Activated CD4-positive, alpha-beta T cell treated with anti-CD3 and anti-CD28 coated beads, Interleukin-2, amount 10 ng/mL, durations not matched to agents 24 days and 14 days (primary cell): ENCODE measurements at regions not wholly inside any gene's neighbourhood (a gene's known extent, or its start where the extent isn't known, plus 50 kb on each side); places are given as distances from the start of the nearest gene placed in this dataset.
"Not testable (repeated sequence)": the region's sequence is repeated elsewhere in the genome, so short reads cannot be mapped to it uniquely, and the experiment has no call there.

Experiments
- DNase-seq: peaks from one replicate; pipeline ENCODE4 v3.0.0; 2022
- H3K27ac Mint-ChIP-seq: one replicate; pipeline ENCODE4 v1.8.0; 2022; ENCODE audit warnings: mild to moderate bottlenecking, mixed read lengths
- H3K27me3 Mint-ChIP-seq: one replicate; pipeline ENCODE4 v1.8.0; 2022; ENCODE audit warnings: mixed read lengths
- H3K36me3 Mint-ChIP-seq: one replicate; pipeline ENCODE4 v1.8.0; 2022; ENCODE audit warnings: low read depth, mild to moderate bottlenecking, mixed read lengths
- H3K4me1 Mint-ChIP-seq: one replicate; pipeline ENCODE4 v1.8.0; 2021; ENCODE audit warnings: mixed read lengths
- H3K4me3 Mint-ChIP-seq: one replicate; pipeline ENCODE4 v1.8.0; 2022; ENCODE audit warnings: mild to moderate bottlenecking, moderate library complexity, mixed read lengths
- H3K9me3 Mint-ChIP-seq: one replicate; pipeline ENCODE4 v1.8.0; 2021; ENCODE audit warnings: mixed read lengths
- intact Hi-C: fragments of 100-400 bp; cut with micrococcal nuclease; formaldehyde crosslinking; loops from one replicate; pipeline ENCODE4 v1.15.1; 2023

GRCh38 chr10:36446881-36447280 lies 678.5 kb upstream of the ANKRD30A start:
- no peaks in the 10 kb centered on the region for H3K27me3 Mint-ChIP-seq
- no peaks in the 10 kb centered on the region for H3K9me3 Mint-ChIP-seq

DNA sequence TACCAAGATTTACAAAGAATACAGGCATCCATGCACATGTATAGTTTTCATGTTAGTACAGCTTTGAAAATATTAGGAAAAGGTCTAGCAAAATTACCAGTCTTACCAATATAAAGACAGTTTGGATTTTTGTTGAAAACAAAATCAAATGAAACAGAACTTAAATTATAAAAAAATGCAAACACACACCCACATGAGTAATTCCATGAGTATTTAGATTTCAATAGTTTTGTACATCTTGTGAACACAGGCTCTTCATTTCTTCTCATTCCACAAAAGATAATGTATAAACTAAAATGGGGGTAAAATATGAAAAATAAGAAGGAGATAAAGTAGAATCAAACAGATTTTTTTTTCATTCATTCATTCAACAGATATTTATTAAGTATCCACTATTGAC lies 682.2 kb upstream of the ANKRD30A start:
- Mint-ChIP-seq H3K4me1 (no peaks in the 10 kb centered on the region), H3K36me3 (no peaks in the 10 kb centered on the region), H3K27ac (no peak overlapping the region), H3K9me3 (peaks cover 12% of the 10 kb centered on the region), H3K27me3 (no peaks in the 10 kb centered on the region), H3K4me3 (no peak overlapping the region)
- intact Hi-C loops, result no loop called here
- DNase-seq, result no peak

More at GRCh38 chr10:36446881-36447280, 678.5 kb upstream of the ANKRD30A start:
- no peak overlapping the region for H3K27ac Mint-ChIP-seq
- no peaks in the 10 kb centered on the region for H3K36me3 Mint-ChIP-seq
- DNase-seq, result no peak
- intact Hi-C loops, result no loop called here
- no peak overlapping the region for H3K4me3 Mint-ChIP-seq
- H3K4me1 Mint-ChIP-seq, result no peaks in the 10 kb centered on the region

- no peak for DNase-seq
- Mint-ChIP-seq H3K27me3 (no peaks in the 10 kb centered on the region), H3K36me3 (no peaks in the 10 kb centered on the region), H3K4me3 (no peak overlapping the region), H3K4me1 (no peaks in the 10 kb centered on the region), H3K9me3 (peaks cover 16% of the 10 kb centered on the region), H3K27ac (no peak overlapping the region)
- intact Hi-C loops, result no loop called here
These were observed 683.8 kb upstream of the ANKRD30A start for GRCh38 chr10:36441557-36441956.

DNA sequence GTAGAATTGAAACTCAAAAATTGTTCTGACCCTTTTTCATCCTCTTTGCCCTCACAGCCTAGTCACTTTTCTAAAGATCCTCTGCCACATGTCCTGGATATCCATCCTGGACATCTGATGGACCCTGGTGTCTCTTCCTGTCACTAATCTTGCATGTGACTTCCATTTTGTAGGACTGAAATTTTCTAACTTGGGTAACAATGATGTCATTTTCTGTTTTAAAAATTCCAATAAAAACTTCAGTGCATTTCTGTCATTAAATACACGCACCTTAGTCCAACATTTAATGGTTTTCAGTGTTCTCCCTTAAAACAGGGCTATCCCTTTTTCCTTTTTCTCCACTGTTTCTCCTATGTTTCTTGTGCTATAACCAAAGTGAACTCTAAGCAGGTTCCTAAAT lies 684.9 kb upstream of the ANKRD30A start:
- H3K36me3 Mint-ChIP-seq, result no peaks in the 10 kb centered on the region
- no peak for DNase-seq
- peaks cover 16% of the 10 kb centered on the region for H3K9me3 Mint-ChIP-seq
- no peaks in the 10 kb centered on the region for H3K27me3 Mint-ChIP-seq
- H3K4me3 Mint-ChIP-seq, result no peak overlapping the region
- no peak overlapping the region for H3K27ac Mint-ChIP-seq
- no peaks in the 10 kb centered on the region for H3K4me1 Mint-ChIP-seq
- intact Hi-C loops, result no loop called here

- Mint-ChIP-seq H3K4me3 (no peak overlapping the region), H3K36me3 (no peaks in the 10 kb centered on the region), H3K4me1 (no peaks in the 10 kb centered on the region), H3K9me3 (peaks cover 16% of the 10 kb centered on the region), H3K27me3 (no peaks in the 10 kb centered on the region), H3K27ac (no peak overlapping the region)
- DNase-seq, result no peak
- intact Hi-C loops, result no loop called here
These were observed 688.0 kb upstream of the ANKRD30A start for GRCh38 chr10:36437367-36437766.

DNA sequence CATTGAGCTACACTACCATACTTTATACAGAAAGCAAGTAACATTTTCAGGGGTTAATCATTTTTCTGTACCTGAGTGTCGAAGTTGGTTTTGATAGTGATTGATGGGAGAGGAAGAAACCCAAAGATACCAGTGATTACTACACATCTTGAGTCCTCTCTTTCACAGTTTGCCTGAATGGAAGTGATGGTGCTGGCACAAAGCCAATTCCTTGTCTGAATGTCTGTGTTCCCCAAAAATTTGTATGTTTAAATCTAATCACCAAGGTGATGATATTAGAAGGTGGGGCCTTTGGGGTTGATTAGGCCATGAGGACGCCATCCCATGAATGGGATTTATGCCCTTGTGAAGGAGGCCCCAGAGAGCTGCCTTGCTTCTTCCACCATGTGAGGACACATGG lies 696.9 kb upstream of the ANKRD30A start:
- no peak overlapping the region for H3K4me3 Mint-ChIP-seq
- intact Hi-C loops, result no loop called here
- H3K27ac Mint-ChIP-seq, result no peak overlapping the region
- H3K4me1 Mint-ChIP-seq, result no peaks in the 10 kb centered on the region
- DNase-seq, result no peak
- peaks cover 10% of the 10 kb centered on the region for H3K9me3 Mint-ChIP-seq
- no peaks in the 10 kb centered on the region for H3K27me3 Mint-ChIP-seq
- no peaks in the 10 kb centered on the region for H3K36me3 Mint-ChIP-seq

DNA sequence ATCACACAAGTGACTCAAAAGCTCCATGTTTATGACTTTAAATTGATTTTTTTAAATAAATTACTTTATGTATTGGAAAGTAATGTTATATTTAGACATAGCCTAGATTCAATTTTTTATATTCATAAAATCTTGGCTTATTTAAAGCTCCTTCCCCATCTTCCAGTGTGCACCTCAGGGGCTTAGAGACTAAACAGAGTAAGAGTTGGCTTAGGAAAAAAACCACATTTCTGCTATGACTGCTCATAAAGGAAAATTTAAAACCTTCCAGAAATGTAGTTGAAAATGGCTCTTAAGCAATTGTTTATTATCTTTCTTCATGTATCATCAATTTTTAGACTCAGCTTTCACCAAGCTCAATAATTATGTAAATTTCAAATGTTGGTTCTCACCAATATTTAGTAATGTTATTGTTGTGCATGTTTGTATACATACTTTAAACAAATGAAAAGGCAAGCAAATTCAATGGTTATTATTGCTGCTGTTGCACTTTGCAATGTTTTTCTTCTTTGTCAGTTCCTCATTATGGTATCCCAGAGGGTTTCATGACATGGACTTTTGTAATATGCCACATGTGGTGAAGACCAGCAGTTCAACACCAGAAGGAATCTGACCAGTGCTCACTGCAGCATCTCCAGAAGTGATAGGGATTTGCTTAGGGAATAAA lies 700.1 kb upstream of the ANKRD30A start:
- DNase-seq, result no peak
- Mint-ChIP-seq H3K27me3 (no peaks in the 10 kb centered on the region), H3K36me3 (no peaks in the 10 kb centered on the region), H3K4me3 (no peak overlapping the region), H3K9me3 (peaks cover 18% of the 10 kb centered on the region), H3K27ac (no peak overlapping the region), H3K4me1 (no peaks in the 10 kb centered on the region)
- intact Hi-C loops, result no loop called here

- Mint-ChIP-seq H3K36me3 (no peaks in the 10 kb centered on the region), H3K4me3 (no peak overlapping the region), H3K27me3 (no peaks in the 10 kb centered on the region), H3K27ac (no peak overlapping the region), H3K9me3 (peaks cover 12% of the 10 kb centered on the region), H3K4me1 (no peaks in the 10 kb centered on the region)
- DNase-seq, result no peak
- intact Hi-C loops, result no loop called here
These were observed 700.9 kb upstream of the ANKRD30A start for GRCh38 chr10:36424502-36424901.

GRCh38 chr10:36423821-36424248 lies 701.6 kb upstream of the ANKRD30A start:
- no peak overlapping the region for H3K4me3 Mint-ChIP-seq
- intact Hi-C loops, result no loop called here
- no peaks in the 10 kb centered on the region for H3K27me3 Mint-ChIP-seq
- no peaks in the 10 kb centered on the region for H3K36me3 Mint-ChIP-seq
- no peak overlapping the region for H3K27ac Mint-ChIP-seq
- no peak for DNase-seq
- peaks cover 8% of the 10 kb centered on the region for H3K9me3 Mint-ChIP-seq
- no peaks in the 10 kb centered on the region for H3K4me1 Mint-ChIP-seq

GRCh38 chr10:36421992-36422391 lies 703.4 kb upstream of the ANKRD30A start:
- no peak for DNase-seq
- no peak overlapping the region for H3K27ac Mint-ChIP-seq
- no peak overlapping the region for H3K4me3 Mint-ChIP-seq
- no peaks in the 10 kb centered on the region for H3K27me3 Mint-ChIP-seq
- H3K4me1 Mint-ChIP-seq, result no peaks in the 10 kb centered on the region
- no peaks in the 10 kb centered on the region for H3K36me3 Mint-ChIP-seq
- H3K9me3 Mint-ChIP-seq, result peaks cover 11% of the 10 kb centered on the region
- intact Hi-C loops, result no loop called here

GRCh38 chr10:36416513-36416912 lies 708.9 kb upstream of the ANKRD30A start:
- no peak overlapping the region for H3K27ac Mint-ChIP-seq
- no peak overlapping the region for H3K4me3 Mint-ChIP-seq
- DNase-seq, result no peak
- intact Hi-C loops, result no loop called here
- no peaks in the 10 kb centered on the region for H3K36me3 Mint-ChIP-seq
- H3K27me3 Mint-ChIP-seq, result no peaks in the 10 kb centered on the region
- no peaks in the 10 kb centered on the region for H3K4me1 Mint-ChIP-seq
- H3K9me3 Mint-ChIP-seq, result peaks cover 24% of the 10 kb centered on the region

GRCh38 chr10:36412942-36413341 lies 712.5 kb upstream of the ANKRD30A start:
- Mint-ChIP-seq H3K9me3 (peaks cover 23% of the 10 kb centered on the region), H3K27me3 (no peaks in the 10 kb centered on the region), H3K27ac (no peak overlapping the region), H3K36me3 (no peaks in the 10 kb centered on the region), H3K4me3 (no peak overlapping the region), H3K4me1 (no peaks in the 10 kb centered on the region)
- DNase-seq, result no peak
- intact Hi-C loops, result no loop called here

- H3K36me3 Mint-ChIP-seq, H3K27ac Mint-ChIP-seq, intact Hi-C loops, DNase-seq, H3K4me1 Mint-ChIP-seq, H3K4me3 Mint-ChIP-seq, H3K27me3 Mint-ChIP-seq: not testable (repeated sequence)
- peaks cover 15% of the 10 kb centered on the region for H3K9me3 Mint-ChIP-seq
These were observed 725.2 kb upstream of the ANKRD30A start for GRCh38 chr10:36400238-36400637.

- Mint-ChIP-seq H3K27ac (no peak overlapping the region), H3K4me1 (no peaks in the 10 kb centered on the region), H3K9me3 (peaks cover 16% of the 10 kb centered on the region), H3K36me3 (no peaks in the 10 kb centered on the region), H3K27me3 (no peaks in the 10 kb centered on the region), H3K4me3 (no peak overlapping the region)
- DNase-seq, result no peak
- intact Hi-C loops, result no loop called here
These were observed 731.6 kb upstream of the ANKRD30A start for GRCh38 chr10:36393801-36394200.

- DNase-seq, result no peak
- Mint-ChIP-seq H3K4me1 (no peaks in the 10 kb centered on the region), H3K4me3 (no peak overlapping the region), H3K27ac (no peak overlapping the region), H3K27me3 (no peaks in the 10 kb centered on the region), H3K36me3 (no peaks in the 10 kb centered on the region), H3K9me3 (peaks cover 6% of the 10 kb centered on the region)
- intact Hi-C loops, result no loop called here
These were observed 734.0 kb upstream of the ANKRD30A start for GRCh38 chr10:36391405-36391804.
